NCI-H1436 (cell line): ENCODE measurements at regions not wholly inside any gene's neighbourhood (a gene's known extent, or its start where the extent isn't known, plus 50 kb on each side); places are given as distances from the start of the nearest gene placed in this dataset.

Experiments
- DNase-seq: peaks from one replicate; lab custom pipeline; 2025; lab: John Stamatoyannopoulos, UW

GRCh38 chr3:43866529-43867353 lies 176.0 kb downstream of the ABHD5 start:
- no peak for DNase-seq

GRCh38 chr3:43867436-43868072 lies 176.8 kb downstream of the ABHD5 start:
- DNase-seq: no peak

GRCh38 chr3:43869491-43869890 lies 178.8 kb downstream of the ABHD5 start:
- no peak for DNase-seq

- DNase-seq: no peak
These were observed 179.4 kb downstream of the ABHD5 start for GRCh38 chr3:43870120-43870519.

- DNase-seq: no peak
These were observed 180.3 kb downstream of the ABHD5 start for GRCh38 chr3:43870844-43871626.

GRCh38 chr3:43871627-43872245 lies 181.0 kb downstream of the ABHD5 start:
- DNase-seq: no peak

GRCh38 chr3:43872301-43872700 lies 181.6 kb downstream of the ABHD5 start:
- no peak for DNase-seq

GRCh38 chr3:43872901-43873300 lies 182.2 kb downstream of the ABHD5 start:
- no peak for DNase-seq

GRCh38 chr3:43873723-43874122 lies 183.0 kb downstream of the ABHD5 start:
- DNase-seq: no peak

GRCh38 chr3:43874290-43874689 lies 183.6 kb downstream of the ABHD5 start:
- DNase-seq: no peak

- no peak for DNase-seq
These were observed 184.0 kb downstream of the ABHD5 start for GRCh38 chr3:43874731-43875130.

GRCh38 chr3:43876648-43877047 lies 185.9 kb downstream of the ABHD5 start:
- no peak for DNase-seq

GRCh38 chr3:43879166-43879565 lies 188.4 kb downstream of the ABHD5 start:
- DNase-seq: no peak

- no peak for DNase-seq
These were observed 192.4 kb downstream of the ABHD5 start for GRCh38 chr3:43882976-43883680.

GRCh38 chr3:43883729-43884396 lies 193.1 kb downstream of the ABHD5 start:
- DNase-seq: no peak

GRCh38 chr3:43884581-43884980 lies 193.8 kb downstream of the ABHD5 start:
- no peak for DNase-seq

GRCh38 chr3:43885908-43886618 lies 195.3 kb downstream of the ABHD5 start:
- no peak for DNase-seq

GRCh38 chr3:43892061-43892460 lies 201.3 kb downstream of the ABHD5 start:
- DNase-seq: no peak

GRCh38 chr3:43892526-43892925 lies 201.8 kb downstream of the ABHD5 start:
- no peak for DNase-seq

- no peak for DNase-seq
These were observed 203.0 kb downstream of the ABHD5 start for GRCh38 chr3:43893727-43894126.
